K562 (cell line): ENCODE measurements at regions not wholly inside any gene's neighbourhood (a gene's known extent, or its start where the extent isn't known, plus 50 kb on each side); places are given as distances from the start of the nearest gene placed in this dataset.

Experiments
- ATF2 ChIP-seq: sonication (generic); formaldehyde crosslinking; IDR thresholded peaks from 2 replicates; pipeline ENCODE4 v1.8.1; 2022; ENCODE audit warnings: missing genetic modification reagents
- CTCF ChIP-seq, 3 experiments: IDR thresholded peaks in 2 of 3; conservative IDR thresholded peaks in 1 of 3; 2 replicates each; pipeline ENCODE4 v1.5.1; 2011 to 2012; ENCODE audit warnings: low read length in 3 of 3, mild to moderate bottlenecking in 3 of 3, control low read depth in 2 of 3, improper control_type of control experiment in 1 of 3, inconsistent platforms in 1 of 3, low read depth in 1 of 3, mixed read lengths in 1 of 3, moderate library complexity in 1 of 3; ENCODE audit not compliant: insufficient read depth in 2 of 3
- E2F5 ChIP-seq: sonication (generic); formaldehyde crosslinking; IDR thresholded peaks from 2 replicates; pipeline ENCODE4 v1.8.0; 2022; ENCODE audit warnings: mild to moderate bottlenecking, missing genetic modification reagents
- ELF1 ChIP-seq: fragments of 200-800 bp; sonication (Bioruptor generic); IDR thresholded peaks from 2 replicates; pipeline ENCODE4 v1.6.1; 2016; ENCODE audit warnings: missing genetic modification characterization, missing compliant biosample characterization
- RBBP5 ChIP-seq: fragments of 200-600 bp; sonication (generic); IDR thresholded peaks from 2 replicates; pipeline ENCODE4 v1.6.1; 2012; ENCODE audit warnings: borderline replicate concordance, mild to moderate bottlenecking, low read length, control low read depth, inconsistent platforms; ENCODE audit not compliant: insufficient read depth, poor library complexity, severe bottlenecking
- ZNF133 ChIP-seq: fragments of 250-450 bp; sonication (Bioruptor Pico); IDR thresholded peaks from 2 replicates; pipeline ENCODE4 v1.4.0; 2020; ENCODE audit warnings: mild to moderate bottlenecking

- TF ChIP-seq RBBP5, result no peak
- no peak for TF ChIP-seq E2F5 (CRISPR knock-in tag)
- TF ChIP-seq ATF2, result no peak
- no peak for TF ChIP-seq ZNF133 (CRISPR knock-in tag)
- no peak for TF ChIP-seq CTCF (IDR thresholded peaks at IDR 0.05 in 2 of 3, conservative IDR thresholded peaks at IDR 0.05 in 1 of 3; ENCODE audit: insufficient read depth in 2 of 3, low read depth in 1 of 3, low read length in 3 of 3)
- no peak for TF ChIP-seq ELF1 (tag)
These were observed 504.5 kb downstream of the XPNPEP1 start for GRCh38 chr10:109418795-109419194.
